ENCODE measurements at regions not wholly inside any gene's neighbourhood (a gene's known extent, or its start where the extent isn't known, plus 50 kb on each side); places are given as distances from the start of the nearest gene placed in this dataset.

- ATAC-seq (ENCODE audit: low read depth) (no peak), DNase-seq (no peak)
- no peaks in the 10 kb centered on the region for H4K20me1 ChIP-seq (ENCODE audit: insufficient read depth, low read length)
- WGBS, 2 experiments (ENCODE audit: extremely low coverage in 2 of 2, insufficient read length in 1 of 2): no CpG with 5 or more reads among the region's 14 CpGs
- peak overlapping the region; percentile 72; the same call in 1 of the 3 replicates for H2BK15ac ChIP-seq (ENCODE audit: low read depth, low read length)
- no peak overlapping the region for H3K23ac ChIP-seq (ENCODE audit: low read depth, low read length)
- peak overlapping the region; percentile 61 for H2AFZ ChIP-seq (replicated peaks; ENCODE audit: low read length, poor library complexity)
- H3K9me3 ChIP-seq (ENCODE audit: control insufficient read depth, insufficient read depth, low read length): no peaks in the 10 kb centered on the region
- no peaks in the 10 kb centered on the region for H3K36me3 ChIP-seq (ENCODE audit: control insufficient read depth, insufficient read depth, low read length)
- H4K5ac ChIP-seq (ENCODE audit: low read depth, low read length): no peak overlapping the region
- in situ Hi-C loops (cut with MboI; ENCODE audit: low sequenced_read_pairs) (no loop called here), dilution Hi-C loops (cut with HindIII; ENCODE audit: low sequenced_read_pairs, unreplicated experiment) (no loop called here), intact Hi-C loops (cut with micrococcal nuclease) (no loop called here)
- H2AK5ac ChIP-seq (ENCODE audit: low read depth, low read length): peak overlapping the region; percentile 81; the same call in 1 of the 2 replicates
- CTCF ChIA-PET: interaction anchor here (0.5 kb wide), 1 partner anchor 152 kb away, joined by 3 read pairs; no protein-coding TSS in a partner anchor
- no peak overlapping the region for H2BK5ac ChIP-seq (ENCODE audit: low read depth, low read length, poor library complexity, severe bottlenecking)
- no peak overlapping the region; the same call in 1 of the 2 replicates for H2BK120ac ChIP-seq (ENCODE audit: low read depth, low read length)
- no peaks in the 10 kb centered on the region for H3K79me1 ChIP-seq (ENCODE audit: low read depth in 1 of 2, low read length in 2 of 2)
- no peak overlapping the region for H3K4me2 ChIP-seq (ENCODE audit: low read depth, low read length)
- peak overlapping the region; percentile 76 for H2AK9ac ChIP-seq (replicated peaks; ENCODE audit: low read depth, low read length, poor library complexity)
- H4K91ac ChIP-seq (ENCODE audit: insufficient read depth, low read depth, low read length): peak overlapping the region; percentile 15; the same call in 1 of the 2 replicates
- POLR2A ChIA-PET (ENCODE audit: unreplicated experiment): no interaction called here
- no peak overlapping the region for H3K18ac ChIP-seq (ENCODE audit: low read depth, low read length)
- H3K4me1 ChIP-seq (ENCODE audit: control insufficient read depth, insufficient read depth, low read length): peaks cover 10% of the 10 kb centered on the region
- no peak overlapping the region for H3K4me3 ChIP-seq (ENCODE audit: insufficient read depth, low read depth, low read length)
- H3K14ac ChIP-seq (replicated peaks; ENCODE audit: low read depth, low read length): no peak overlapping the region
- H3K27ac ChIP-seq (ENCODE audit: insufficient read depth, low read length): no peak overlapping the region
- 0 out of 2 replicates have a peak overlapping the region, but pooled peaks have one; percentile 43 for H3K4ac ChIP-seq (ENCODE audit: low read depth, low read length)
- H3K27me3 ChIP-seq (ENCODE audit: control insufficient read depth, insufficient read depth, low read length): no peaks in the 10 kb centered on the region
- BruUV-seq (replicated peaks): no TSS peak
- TF ChIP-seq USF2 (IDR thresholded peaks at IDR 0.05; ENCODE audit: low read depth, low read length) (no peak), NFE2L2 (IDR thresholded peaks at IDR 0.05; ENCODE audit: low read depth, low read length) (no peak), CTCF (conservative IDR thresholded peaks at IDR 0.05; ENCODE audit: low read depth, low read length) (no peak), CEBPB (IDR thresholded peaks at IDR 0.05; ENCODE audit: low read depth, low read length) (peak; percentile 30; the same call in 1 of the 2 replicates), RAD21 (IDR thresholded peaks at IDR 0.05; ENCODE audit: low read length) (no peak), SMC3 (IDR thresholded peaks at IDR 0.05; ENCODE audit: low read depth, low read length) (no peak)
- H4K8ac ChIP-seq (ENCODE audit: low read depth in 2 of 2, low read length in 2 of 2): no peak overlapping the region
- H2BK20ac ChIP-seq (ENCODE audit: low read depth, low read length): no peak overlapping the region
- no peak overlapping the region for H3K56ac ChIP-seq (ENCODE audit: extremely low read depth, insufficient read depth, low read length)
- H3K9ac ChIP-seq (ENCODE audit: low read depth, low read length): no peak overlapping the region
- peaks cover 5% of the 10 kb centered on the region; the same call in 1 of the 2 replicates for H3K9me1 ChIP-seq (ENCODE audit: insufficient read depth, low read length)
Observed at GRCh38 chr20:53875452-53875851, 194.9 kb downstream of the BCAS1 start.

Measured in IMR-90 (cell line).